ENCODE measurements at regions not wholly inside any gene's neighbourhood (a gene's known extent, or its start where the extent isn't known, plus 50 kb on each side); places are given as distances from the start of the nearest gene placed in this dataset.

GRCh38 chr3:70776081-70776480 lies 463.6 kb upstream of the MDFIC2 start:
- no peak for TF ChIP-seq CTCF (IDR thresholded peaks at IDR 0.05)
- no peak for TF ChIP-seq ZNF138 (CRISPR knock-in tag; conservative IDR thresholded peaks at IDR 0.05)
- TF ChIP-seq NR3C1 (CRISPR knock-in tag; conservative IDR thresholded peaks at IDR 0.05; ENCODE audit: low read depth) = no peak
- no peak for TF ChIP-seq ZBTB21 (CRISPR knock-in tag; IDR thresholded peaks at IDR 0.05; ENCODE audit: borderline replicate concordance)
- TF ChIP-seq NFE2L1 (CRISPR knock-in tag; IDR thresholded peaks at IDR 0.05) = no peak
- TF ChIP-seq OVOL2 (CRISPR knock-in tag; IDR thresholded peaks at IDR 0.05; ENCODE audit: borderline replicate concordance) = no peak
- no peak for TF ChIP-seq ATF6 (CRISPR knock-in tag; IDR thresholded peaks at IDR 0.05)
- TF ChIP-seq SMAD4 (CRISPR knock-in tag; IDR thresholded peaks at IDR 0.05) = no peak

All from WTC11 (cell line).